Panc1 (cell line): ENCODE measurements at regions not wholly inside any gene's neighbourhood (a gene's known extent, or its start where the extent isn't known, plus 50 kb on each side); places are given as distances from the start of the nearest gene placed in this dataset.

Experiments
- CTCF ChIP-seq: fragments of 450-650 bp; IDR thresholded peaks from 2 replicates; pipeline ENCODE4 v1.5.1; 2017; ENCODE audit warnings: mild to moderate bottlenecking
- POLR2AphosphoS5 ChIP-seq: IDR thresholded peaks from 2 replicates; pipeline ENCODE4 v1.6.1; 2012; ENCODE audit warnings: mild to moderate bottlenecking, low read depth, low read length, moderate library complexity

DNA sequence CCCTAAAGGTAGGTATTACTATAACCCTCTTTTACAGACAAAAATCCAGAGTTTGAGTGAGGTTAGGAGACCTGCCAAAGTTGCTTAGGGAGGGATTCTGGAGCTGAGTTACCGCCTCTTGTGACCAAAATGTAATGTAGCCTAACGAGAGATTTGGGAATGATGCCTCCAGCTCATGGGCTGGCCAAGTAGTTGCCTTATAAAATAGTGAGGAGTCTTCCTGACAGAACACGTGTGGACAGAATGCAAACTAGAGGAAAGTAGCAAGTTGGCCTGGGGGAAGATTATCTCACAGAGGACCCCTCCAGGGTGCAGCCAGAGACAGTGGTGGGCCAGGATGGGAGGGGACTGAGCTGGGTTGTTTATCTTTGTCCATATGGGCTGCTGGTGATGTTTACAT, 543.7 kb upstream of the CDH11 start:
- TF ChIP-seq POLR2AphosphoS5 (no peak), CTCF (no peak)
